ENCODE measurements at regions not wholly inside any gene's neighbourhood (a gene's known extent, or its start where the extent isn't known, plus 50 kb on each side); places are given as distances from the start of the nearest gene placed in this dataset.

GRCh38 chr1:98480271-98480670 lies 181.2 kb upstream of the SNX7 start:
- DNase-seq (ENCODE audit: low read depth in 2 of 2) = no peak

DNA sequence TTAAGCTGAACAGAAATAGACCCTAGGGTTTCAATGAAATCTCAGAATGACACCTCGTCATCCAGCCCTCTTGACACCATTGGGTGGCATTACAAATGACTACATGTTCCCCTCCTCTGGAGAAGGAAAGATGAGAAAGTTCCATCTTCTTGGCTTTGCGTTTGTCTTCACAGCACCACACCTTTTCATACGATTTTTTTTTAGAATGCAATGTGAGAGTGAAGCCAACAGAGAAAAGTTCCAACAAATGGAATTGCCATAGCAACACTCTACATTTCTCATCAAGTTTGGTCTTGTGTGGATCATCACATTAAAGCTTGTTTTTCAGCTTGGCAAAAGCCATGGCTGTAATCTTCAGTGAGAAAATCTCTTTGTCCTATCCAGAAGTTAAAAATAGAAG lies 183.4 kb upstream of the SNX7 start:
- DNase-seq (ENCODE audit: low read depth in 2 of 2) = no peak

- DNase-seq (ENCODE audit: low read depth in 2 of 2) = no peak
These were observed 188.6 kb upstream of the SNX7 start for GRCh38 chr1:98472878-98473277.

- DNase-seq (ENCODE audit: low read depth in 2 of 2) = no peak
These were observed 189.9 kb upstream of the SNX7 start for GRCh38 chr1:98471633-98472032.

DNA sequence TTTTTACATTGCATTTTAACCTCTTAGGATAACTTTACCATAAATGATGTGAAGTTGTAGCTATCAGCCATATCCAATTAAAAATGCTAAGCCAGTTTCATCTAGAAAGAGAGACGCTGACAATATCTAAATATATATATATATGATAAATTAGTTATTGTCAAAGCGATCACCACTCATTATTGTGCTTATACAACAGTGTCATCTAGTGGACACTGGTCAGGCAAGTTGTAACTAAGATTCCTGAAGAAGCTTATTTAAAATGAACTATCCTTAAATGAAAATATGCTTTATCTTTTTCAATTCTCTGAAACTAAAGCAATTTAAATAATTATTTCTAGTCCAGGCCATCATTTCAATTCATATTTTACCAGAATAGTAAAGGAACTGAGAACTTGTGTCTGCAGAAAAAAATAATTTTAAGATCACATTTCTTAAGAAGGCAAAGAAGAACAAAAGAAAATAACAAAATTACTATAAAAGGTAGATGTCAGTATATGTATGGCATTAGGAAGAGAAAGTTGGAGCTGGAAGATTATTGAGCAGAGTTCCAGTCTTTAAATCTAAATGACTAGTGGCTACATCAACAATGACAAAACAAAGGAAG lies 193.3 kb upstream of the SNX7 start:
- DNase-seq (ENCODE audit: low read depth in 2 of 2) = no peak

- DNase-seq (ENCODE audit: low read depth in 2 of 2) = no peak
These were observed 193.9 kb upstream of the SNX7 start for GRCh38 chr1:98467586-98467985.

DNA sequence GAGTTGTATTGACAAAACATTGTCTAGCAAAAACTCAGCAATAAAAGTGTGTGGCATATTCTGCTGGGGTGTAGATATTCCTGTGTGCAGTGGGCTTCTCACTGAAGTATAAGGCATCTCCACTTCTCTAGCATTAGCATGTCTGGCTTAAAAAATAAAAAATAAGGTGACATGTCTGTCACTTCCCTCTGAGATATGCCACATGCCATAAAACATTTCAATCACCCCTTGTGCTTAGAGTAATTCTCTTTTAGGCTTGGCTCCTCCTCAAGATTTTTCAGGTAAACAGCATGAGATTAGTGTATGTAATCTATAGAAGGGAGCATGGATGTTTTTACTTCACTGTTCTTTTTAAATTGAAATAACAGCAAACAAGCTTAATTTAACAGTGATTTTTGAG lies 194.4 kb upstream of the SNX7 start:
- DNase-seq (ENCODE audit: low read depth in 2 of 2) = no peak

- no peak for DNase-seq (ENCODE audit: low read depth in 2 of 2)
These were observed 199.6 kb upstream of the SNX7 start for GRCh38 chr1:98461873-98462385.

DNA sequence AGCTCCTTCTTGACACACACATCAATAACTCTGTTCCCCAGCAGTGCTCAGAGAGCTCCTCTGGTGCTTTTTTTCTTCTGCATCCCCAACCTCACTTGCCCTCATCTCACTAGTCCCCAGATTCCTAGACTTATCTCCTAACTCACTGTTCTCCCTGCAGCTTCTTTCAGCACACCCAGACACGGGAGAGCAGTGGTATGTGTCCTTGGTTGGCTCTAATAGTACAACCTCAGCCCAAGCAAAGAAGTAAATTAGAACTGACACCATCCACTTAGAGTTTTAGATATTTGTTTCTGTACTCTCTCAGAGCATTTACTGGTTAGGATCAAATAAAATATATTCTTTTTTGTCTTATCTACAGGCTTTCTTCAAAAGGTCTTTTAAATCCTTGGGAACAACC lies 201.4 kb upstream of the SNX7 start:
- DNase-seq (ENCODE audit: low read depth in 2 of 2) = no peak

- no peak for DNase-seq (ENCODE audit: low read depth in 2 of 2)
These were observed 202.0 kb upstream of the SNX7 start for GRCh38 chr1:98459486-98459870.

DNA sequence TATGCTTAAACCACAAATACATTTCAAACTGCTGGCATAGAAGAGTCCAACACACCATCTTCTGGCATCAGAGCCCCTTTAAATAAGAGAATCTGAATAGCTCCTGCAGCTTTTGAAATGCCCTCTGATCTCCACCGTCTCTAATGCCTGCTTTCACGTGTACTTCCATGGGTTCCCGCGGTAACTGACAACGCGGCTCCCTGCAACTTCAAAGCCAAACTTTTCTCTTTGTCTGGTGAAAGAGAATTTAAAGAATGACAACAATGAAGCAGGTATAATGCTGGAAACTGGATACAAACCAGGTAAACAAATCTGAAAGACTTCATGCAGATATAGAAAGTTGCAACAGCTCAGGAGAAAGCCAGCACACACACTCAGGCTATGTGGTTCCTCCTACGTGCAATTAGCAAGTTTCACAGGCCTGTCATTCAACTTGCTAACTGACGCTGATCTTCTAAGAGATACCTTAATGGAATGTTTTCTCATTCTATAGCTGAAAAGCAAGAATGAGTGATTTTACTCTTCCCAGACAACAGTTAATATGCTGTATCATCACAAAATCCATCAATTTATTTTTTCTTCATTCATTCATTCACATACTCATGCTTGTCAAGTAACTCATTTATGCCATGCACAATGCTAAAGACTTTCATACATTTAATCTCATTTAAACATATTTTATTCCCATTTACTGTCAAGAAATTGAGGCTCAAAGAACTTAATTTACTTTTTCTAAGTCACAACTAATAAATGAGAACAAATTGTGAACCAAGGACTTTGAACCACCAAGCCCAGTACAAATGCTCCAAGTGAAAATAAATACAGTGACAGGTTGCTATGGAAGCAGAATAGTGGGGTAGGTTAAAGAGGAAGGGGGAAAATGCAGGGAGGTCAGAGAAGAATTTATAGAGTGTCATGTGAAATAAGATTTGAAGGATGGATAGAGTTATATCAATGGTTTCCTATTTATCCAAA lies 202.7 kb upstream of the SNX7 start:
- DNase-seq (ENCODE audit: low read depth in 2 of 2) = no peak

DNA sequence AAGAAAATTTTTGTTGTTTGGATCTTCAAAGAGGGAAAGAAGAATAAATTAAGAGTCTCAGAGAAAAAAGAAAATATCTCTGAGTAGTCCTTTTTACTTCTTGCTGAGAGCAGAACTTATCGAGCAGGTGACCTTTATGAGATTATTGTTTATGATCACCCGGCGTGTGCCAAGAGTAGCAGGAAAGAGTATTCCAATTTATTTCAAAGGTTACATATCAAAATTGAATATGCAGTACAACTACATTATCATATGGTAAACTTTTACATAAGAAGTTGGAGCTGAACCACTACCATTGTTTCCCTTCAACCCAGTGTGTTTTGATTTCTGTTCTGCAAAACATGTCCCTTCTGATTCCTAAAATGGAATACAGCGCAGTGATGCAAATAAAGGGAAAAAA lies 204.3 kb upstream of the SNX7 start:
- no peak for DNase-seq (ENCODE audit: low read depth in 2 of 2)

GRCh38 chr1:98454666-98455065 lies 206.9 kb upstream of the SNX7 start:
- DNase-seq (ENCODE audit: low read depth in 2 of 2) = no peak

GRCh38 chr1:98453066-98453465 lies 208.5 kb upstream of the SNX7 start:
- DNase-seq (ENCODE audit: low read depth in 2 of 2) = no peak

DNA sequence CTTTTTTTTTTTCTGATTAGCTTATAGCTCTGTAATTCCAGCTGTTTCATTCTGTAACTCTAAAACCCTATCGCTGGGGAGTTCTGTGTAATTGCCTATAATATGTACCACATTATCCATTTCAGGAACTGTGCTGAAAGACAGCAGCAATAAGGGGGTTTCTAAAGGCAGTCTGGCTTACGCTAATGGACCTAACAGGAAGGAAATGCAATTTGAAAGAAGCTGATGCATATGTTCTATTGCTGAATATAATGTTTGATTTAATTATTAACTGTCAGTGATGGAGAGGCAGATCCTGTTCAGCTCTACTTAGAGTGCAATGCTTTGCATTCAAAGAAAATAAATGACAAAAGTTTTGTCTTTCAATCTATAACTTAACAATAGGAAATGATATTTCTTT lies 209.4 kb upstream of the SNX7 start:
- DNase-seq (ENCODE audit: low read depth in 2 of 2) = no peak

GRCh38 chr1:98441281-98441680 lies 220.2 kb upstream of the SNX7 start:
- DNase-seq (ENCODE audit: low read depth in 2 of 2) = no peak

- no peak for DNase-seq (ENCODE audit: low read depth in 2 of 2)
These were observed 222.1 kb upstream of the SNX7 start for GRCh38 chr1:98439471-98439870.

GRCh38 chr1:98437540-98437939 lies 224.0 kb upstream of the SNX7 start:
- no peak for DNase-seq (ENCODE audit: low read depth in 2 of 2)

- DNase-seq (ENCODE audit: low read depth in 2 of 2) = no peak
These were observed 224.5 kb upstream of the SNX7 start for GRCh38 chr1:98437011-98437410.

DNA sequence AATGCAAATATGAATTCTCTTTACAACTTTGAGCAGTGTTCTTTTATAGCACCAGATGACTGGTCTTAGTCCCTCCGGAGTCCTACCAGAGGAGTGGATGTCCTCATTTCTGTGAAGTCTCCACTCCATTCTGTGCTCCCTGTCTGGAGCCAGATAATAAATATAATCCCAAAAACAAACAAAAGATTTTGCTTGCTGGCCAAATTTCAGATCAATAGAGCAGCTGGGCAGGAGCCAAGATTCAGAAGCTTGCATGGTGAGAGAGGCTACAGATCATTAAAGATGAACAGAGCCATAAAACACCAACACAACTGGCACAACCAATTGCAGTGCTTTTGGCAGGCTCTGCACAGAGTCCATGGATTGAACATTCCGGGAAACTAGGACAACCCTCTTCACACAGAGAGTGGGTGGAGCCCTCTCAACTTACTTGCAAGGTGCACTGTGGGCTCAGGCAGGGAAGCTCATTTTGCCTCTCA lies 231.5 kb upstream of the SNX7 start:
- no peak for DNase-seq (ENCODE audit: low read depth in 2 of 2)

DNA sequence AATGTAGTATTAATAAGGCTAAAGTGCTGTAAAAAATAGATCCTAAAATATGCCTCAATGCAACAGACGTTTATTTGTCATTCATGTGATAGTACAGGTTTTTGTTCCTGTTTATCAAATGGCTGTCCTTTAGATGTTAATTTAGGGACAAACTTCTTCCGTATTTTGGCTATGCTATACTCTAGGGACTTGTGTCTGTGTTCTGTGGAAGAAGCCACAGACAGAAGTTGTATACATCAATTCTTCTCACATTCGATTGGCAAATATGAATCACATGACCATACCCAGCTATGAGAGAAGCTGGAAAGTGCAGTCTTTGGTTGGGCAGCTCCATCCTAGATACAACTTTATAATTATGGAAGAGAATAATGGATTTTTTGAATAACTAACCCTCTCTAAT lies 232.7 kb upstream of the SNX7 start:
- no peak for DNase-seq (ENCODE audit: low read depth in 2 of 2)

- no peak for DNase-seq (ENCODE audit: low read depth in 2 of 2)
These were observed 233.9 kb upstream of the SNX7 start for GRCh38 chr1:98427664-98428063.

DNA sequence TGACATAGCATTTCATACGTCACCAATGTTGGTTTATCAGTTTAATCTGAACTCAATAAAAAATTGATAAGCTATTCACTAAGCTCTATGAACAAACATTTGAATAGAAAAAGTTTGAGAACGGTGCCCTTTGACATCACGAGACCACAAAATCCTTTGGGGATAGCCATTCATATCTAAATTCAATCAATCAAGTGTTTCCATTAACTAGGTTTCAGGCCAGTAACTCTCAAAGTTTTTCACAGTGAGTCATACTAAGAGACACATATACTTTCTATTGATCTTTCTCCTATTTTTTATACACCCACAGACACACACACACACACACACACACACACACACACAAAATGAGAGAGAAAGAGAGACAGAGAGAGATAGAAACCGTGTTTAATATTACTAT lies 235.4 kb upstream of the SNX7 start:
- no peak for DNase-seq (ENCODE audit: low read depth in 2 of 2)
